ENCODE measurements at regions not wholly inside any gene's neighbourhood (a gene's known extent, or its start where the extent isn't known, plus 50 kb on each side); places are given as distances from the start of the nearest gene placed in this dataset.

- no TSS peak for BruUV-seq (replicated peaks)
- Histone ChIP-seq H2AFZ (ENCODE audit: low read length) (no peak overlapping the region), H3K4me3 (ENCODE audit: low read length) (no peak overlapping the region), H4K20me1 (ENCODE audit: low read length) (no peaks in the 10 kb centered on the region), H3K9me2 (replicated peaks; ENCODE audit: low read length) (no peaks in the 10 kb centered on the region), H3K36me3 (ENCODE audit: low read depth, low read length) (no peaks in the 10 kb centered on the region), H3K27ac (ENCODE audit: low read length) (no peak overlapping the region), H3K9me3 (ENCODE audit: low read length) (no peaks in the 10 kb centered on the region), H3F3A (ENCODE audit: low read length, unreplicated experiment) (no peaks in the 10 kb centered on the region), H3K79me2 (ENCODE audit: low read length) (no peaks in the 10 kb centered on the region), H3K4me2 (ENCODE audit: low read length) (no peak overlapping the region), H3K9ac (ENCODE audit: low read length) (no peak overlapping the region), H3K27me3 (ENCODE audit: low read length) (no peaks in the 10 kb centered on the region), H3K4me1 (ENCODE audit: insufficient read depth, low read length) (no peaks in the 10 kb centered on the region)
- POLR2A ChIA-PET (ENCODE audit: unreplicated experiment), result no interaction called here
- TF ChIP-seq CTCF (conservative IDR thresholded peaks at IDR 0.05; ENCODE audit: low read depth, low read length), result no peak
- no peak for TF ChIP-seq EZH2phosphoT487 (IDR thresholded peaks at IDR 0.05; ENCODE audit: borderline replicate concordance, low read length)
- TF ChIP-seq EZH2 (IDR thresholded peaks at IDR 0.05; ENCODE audit: low read length, unreplicated experiment), result no peak
- DNase-seq (peak; percentile 15), ATAC-seq (0 out of 2 replicates have a peak, but pooled peaks have one; percentile 20)
- intact Hi-C loops (cut with micrococcal nuclease), result no loop called here
- CTCF ChIA-PET, result no interaction called here
Measured at GRCh38 chr7:92968502-92968901, 132.1 kb upstream of the CDK6 start.

GRCh38 chr7:92967238-92967637 lies 130.9 kb upstream of the CDK6 start:
- DNase-seq (no peak), ATAC-seq (no peak)
- intact Hi-C loops (cut with micrococcal nuclease), result no loop called here
- no peaks in the 10 kb centered on the region for H4K20me1 ChIP-seq (ENCODE audit: low read length)
- ChIA-PET CTCF (no interaction called here), POLR2A (ENCODE audit: unreplicated experiment) (no interaction called here)
- H3K9me2 ChIP-seq (replicated peaks; ENCODE audit: low read length), result no peaks in the 10 kb centered on the region
- no peak overlapping the region for H3K27ac ChIP-seq (ENCODE audit: low read length)
- H3K27me3 ChIP-seq (ENCODE audit: low read length), result no peaks in the 10 kb centered on the region
- no peak overlapping the region for H3K9ac ChIP-seq (ENCODE audit: low read length)
- no peak overlapping the region for H3K4me3 ChIP-seq (ENCODE audit: low read length)
- no peak for TF ChIP-seq CTCF (conservative IDR thresholded peaks at IDR 0.05; ENCODE audit: low read depth, low read length)
- TF ChIP-seq EZH2phosphoT487 (IDR thresholded peaks at IDR 0.05; ENCODE audit: borderline replicate concordance, low read length), result no peak
- no peak for TF ChIP-seq EZH2 (IDR thresholded peaks at IDR 0.05; ENCODE audit: low read length, unreplicated experiment)
- no peaks in the 10 kb centered on the region for H3K36me3 ChIP-seq (ENCODE audit: low read depth, low read length)
- no peak overlapping the region for H3K4me2 ChIP-seq (ENCODE audit: low read length)
- H3F3A ChIP-seq (ENCODE audit: low read length, unreplicated experiment), result no peaks in the 10 kb centered on the region
- H3K9me3 ChIP-seq (ENCODE audit: low read length), result no peaks in the 10 kb centered on the region
- no peaks in the 10 kb centered on the region for H3K79me2 ChIP-seq (ENCODE audit: low read length)
- H2AFZ ChIP-seq (ENCODE audit: low read length), result no peak overlapping the region
- no peaks in the 10 kb centered on the region for H3K4me1 ChIP-seq (ENCODE audit: insufficient read depth, low read length)
- no TSS peak for BruUV-seq (replicated peaks)

GRCh38 chr7:92964141-92964540 lies 127.8 kb upstream of the CDK6 start:
- H3K27ac ChIP-seq (ENCODE audit: low read length), result no peak overlapping the region
- no TSS peak for BruUV-seq (replicated peaks)

More at GRCh38 chr7:92964141-92964540, 127.8 kb upstream of the CDK6 start:
- Histone ChIP-seq H3K4me2 (ENCODE audit: low read length) (no peak overlapping the region), H4K20me1 (ENCODE audit: low read length) (no peaks in the 10 kb centered on the region), H3K36me3 (ENCODE audit: low read depth, low read length) (no peaks in the 10 kb centered on the region), H3F3A (ENCODE audit: low read length, unreplicated experiment) (no peaks in the 10 kb centered on the region), H3K9ac (ENCODE audit: low read length) (no peak overlapping the region), H3K4me3 (ENCODE audit: low read length) (no peak overlapping the region), H3K79me2 (ENCODE audit: low read length) (no peaks in the 10 kb centered on the region), H3K9me3 (ENCODE audit: low read length) (no peaks in the 10 kb centered on the region), H3K9me2 (replicated peaks; ENCODE audit: low read length) (no peaks in the 10 kb centered on the region), H2AFZ (ENCODE audit: low read length) (no peak overlapping the region), H3K27me3 (ENCODE audit: low read length) (no peaks in the 10 kb centered on the region), H3K4me1 (ENCODE audit: insufficient read depth, low read length) (no peaks in the 10 kb centered on the region)
- intact Hi-C loops (cut with micrococcal nuclease), result no loop called here
- ChIA-PET CTCF (no interaction called here), POLR2A (ENCODE audit: unreplicated experiment) (no interaction called here)
- TF ChIP-seq EZH2 (IDR thresholded peaks at IDR 0.05; ENCODE audit: low read length, unreplicated experiment) (no peak), CTCF (conservative IDR thresholded peaks at IDR 0.05; ENCODE audit: low read depth, low read length) (no peak), EZH2phosphoT487 (IDR thresholded peaks at IDR 0.05; ENCODE audit: borderline replicate concordance, low read length) (no peak)
- ATAC-seq (no peak), DNase-seq (no peak)
